ENCODE measurements at regions not wholly inside any gene's neighbourhood (a gene's known extent, or its start where the extent isn't known, plus 50 kb on each side); places are given as distances from the start of the nearest gene placed in this dataset.

- Histone ChIP-seq H3K27ac (ENCODE audit: low read depth in 1 of 2, low read length in 2 of 2) (no peak overlapping the region), H3K9me3 (ENCODE audit: control insufficient read depth in 4 of 4, low read length in 3 of 4) (no peaks in the 10 kb centered on the region), H3K9ac (ENCODE audit: low read depth in 1 of 2, low read length in 2 of 2) (no peak overlapping the region), H3K4me1 (ENCODE audit: control insufficient read depth in 4 of 4, insufficient read depth in 4 of 4, low read length in 3 of 4) (no peaks in the 10 kb centered on the region), H3K27me3 (ENCODE audit: control insufficient read depth in 4 of 4, insufficient read depth in 4 of 4, low read length in 3 of 4) (no peaks in the 10 kb centered on the region), H3K4me3 (ENCODE audit: low read depth in 1 of 3, low read length in 3 of 3) (no peak overlapping the region), H3K36me3 (ENCODE audit: control insufficient read depth in 4 of 4, insufficient read depth in 3 of 4, low read depth in 1 of 4, low read length in 3 of 4) (no peaks in the 10 kb centered on the region)
- no peak for TF ChIP-seq TAF1 (conservative IDR thresholded peaks at IDR 0.05)
- no peak for TF ChIP-seq SP1 (IDR thresholded peaks at IDR 0.05)
- no peak for TF ChIP-seq MAX (IDR thresholded peaks at IDR 0.05)
- WGBS = 89% methylated on average over 2 of the region's 2 CpGs
- DNase-seq (ENCODE audit: low spot score) = no peak
Observed at GRCh38 chr4:23660865-23661264, 229.0 kb downstream of the PPARGC1A start.

DNA sequence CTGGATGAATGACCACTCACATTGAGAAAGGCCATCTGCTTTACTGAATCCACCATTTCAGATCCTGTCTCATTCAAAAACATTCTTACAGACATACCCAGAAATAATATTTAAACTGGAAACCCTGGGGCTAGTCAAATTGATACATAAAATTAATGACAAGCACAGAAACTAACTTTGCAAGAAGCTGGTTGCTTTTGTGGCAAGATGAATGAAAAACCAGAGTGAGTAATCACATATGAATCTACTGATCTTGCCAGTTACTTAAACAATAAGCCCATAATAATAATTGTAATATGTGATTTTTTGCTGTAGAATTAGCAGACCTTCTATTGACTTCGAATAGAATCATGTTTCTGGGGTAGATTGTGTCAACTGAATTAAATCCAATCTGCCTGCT lies 235.1 kb downstream of the PPARGC1A start:
- 72% methylated on average over 1 of the region's 1 CpG for WGBS
- H3K4me1 ChIP-seq (ENCODE audit: control insufficient read depth in 4 of 4, insufficient read depth in 4 of 4, low read length in 3 of 4) = no peaks in the 10 kb centered on the region
- no peaks in the 10 kb centered on the region for H3K27me3 ChIP-seq (ENCODE audit: control insufficient read depth in 4 of 4, insufficient read depth in 4 of 4, low read length in 3 of 4)
- TF ChIP-seq, protein P1, sequence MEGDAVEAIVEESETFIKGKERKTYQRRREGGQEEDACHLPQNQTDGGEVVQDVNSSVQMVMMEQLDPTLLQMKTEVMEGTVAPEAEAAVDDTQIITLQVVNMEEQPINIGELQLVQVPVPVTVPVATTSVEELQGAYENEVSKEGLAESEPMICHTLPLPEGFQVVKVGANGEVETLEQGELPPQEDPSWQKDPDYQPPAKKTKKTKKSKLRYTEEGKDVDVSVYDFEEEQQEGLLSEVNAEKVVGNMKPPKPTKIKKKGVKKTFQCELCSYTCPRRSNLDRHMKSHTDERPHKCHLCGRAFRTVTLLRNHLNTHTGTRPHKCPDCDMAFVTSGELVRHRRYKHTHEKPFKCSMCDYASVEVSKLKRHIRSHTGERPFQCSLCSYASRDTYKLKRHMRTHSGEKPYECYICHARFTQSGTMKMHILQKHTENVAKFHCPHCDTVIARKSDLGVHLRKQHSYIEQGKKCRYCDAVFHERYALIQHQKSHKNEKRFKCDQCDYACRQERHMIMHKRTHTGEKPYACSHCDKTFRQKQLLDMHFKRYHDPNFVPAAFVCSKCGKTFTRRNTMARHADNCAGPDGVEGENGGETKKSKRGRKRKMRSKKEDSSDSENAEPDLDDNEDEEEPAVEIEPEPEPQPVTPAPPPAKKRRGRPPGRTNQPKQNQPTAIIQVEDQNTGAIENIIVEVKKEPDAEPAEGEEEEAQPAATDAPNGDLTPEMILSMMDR (IDR thresholded peaks at IDR 0.05; ENCODE audit: low read depth, low read length, missing input control) = no peak
- TF ChIP-seq TAF1 (conservative IDR thresholded peaks at IDR 0.05) = no peak
- TF ChIP-seq FOXA2 (IDR thresholded peaks at IDR 0.05) = no peak
- TF ChIP-seq ATF3 (IDR thresholded peaks at IDR 0.05) = no peak
- no peak for TF ChIP-seq YY1 (IDR thresholded peaks at IDR 0.05)
- TF ChIP-seq MAX (IDR thresholded peaks at IDR 0.05) = no peak
- TF ChIP-seq HNF4G (IDR thresholded peaks at IDR 0.05) = no peak
- TF ChIP-seq JUND (IDR thresholded peaks at IDR 0.05) = no peak
- no peak for TF ChIP-seq EGR1 (IDR thresholded peaks at IDR 0.05; ENCODE audit: low read depth in 2 of 2)
- TF ChIP-seq RXRA (IDR thresholded peaks at IDR 0.05) = no peak
- TF ChIP-seq SP1 (IDR thresholded peaks at IDR 0.05) = no peak
- TF ChIP-seq FOXA1 (IDR thresholded peaks at IDR 0.05) = no peak
- TF ChIP-seq HNF4A (conservative IDR thresholded peaks at IDR 0.05) = no peak
- no peak for TF ChIP-seq REST (IDR thresholded peaks at IDR 0.05)
- no peaks in the 10 kb centered on the region for H3K36me3 ChIP-seq (ENCODE audit: control insufficient read depth in 4 of 4, insufficient read depth in 3 of 4, low read depth in 1 of 4, low read length in 3 of 4)
- H3K9me3 ChIP-seq (ENCODE audit: control insufficient read depth in 4 of 4, low read length in 3 of 4) = no peaks in the 10 kb centered on the region
- no peak overlapping the region for H3K9ac ChIP-seq (ENCODE audit: low read depth in 1 of 2, low read length in 2 of 2)
- no peak overlapping the region for H3K27ac ChIP-seq (ENCODE audit: low read depth in 1 of 2, low read length in 2 of 2)
- no peak for DNase-seq (ENCODE audit: low spot score)
- H3K4me3 ChIP-seq (ENCODE audit: low read depth in 1 of 3, low read length in 3 of 3) = no peak overlapping the region
